Left lobe of liver (tissue), 2 donors: ENCODE measurements at regions not wholly inside any gene's neighbourhood (a gene's known extent, or its start where the extent isn't known, plus 50 kb on each side); places are given as distances from the start of the nearest gene placed in this dataset.
"Not testable (repeated sequence)": the region's sequence is repeated elsewhere in the genome, so short reads cannot be mapped to it uniquely, and the experiment has no call there.

Experiments used
- ATAC-seq: fragments of 200-7000 bp; cut with Tn5 transposase; one replicate; pipeline ENCODE4 v1.9.1; 2020; ENCODE audit warnings: mild to moderate bottlenecking, moderate library complexity
- DNase-seq: peaks from one replicate; pipeline ENCODE4 v3.0.0-alpha.2; 2020; ENCODE audit warnings: low spot score
- donor health status: DM: no; HTN: no; CAD: no; lungs with moderate emphysema.
- donor health status: DM: no; HTN: yes; CAD: no.

DNA sequence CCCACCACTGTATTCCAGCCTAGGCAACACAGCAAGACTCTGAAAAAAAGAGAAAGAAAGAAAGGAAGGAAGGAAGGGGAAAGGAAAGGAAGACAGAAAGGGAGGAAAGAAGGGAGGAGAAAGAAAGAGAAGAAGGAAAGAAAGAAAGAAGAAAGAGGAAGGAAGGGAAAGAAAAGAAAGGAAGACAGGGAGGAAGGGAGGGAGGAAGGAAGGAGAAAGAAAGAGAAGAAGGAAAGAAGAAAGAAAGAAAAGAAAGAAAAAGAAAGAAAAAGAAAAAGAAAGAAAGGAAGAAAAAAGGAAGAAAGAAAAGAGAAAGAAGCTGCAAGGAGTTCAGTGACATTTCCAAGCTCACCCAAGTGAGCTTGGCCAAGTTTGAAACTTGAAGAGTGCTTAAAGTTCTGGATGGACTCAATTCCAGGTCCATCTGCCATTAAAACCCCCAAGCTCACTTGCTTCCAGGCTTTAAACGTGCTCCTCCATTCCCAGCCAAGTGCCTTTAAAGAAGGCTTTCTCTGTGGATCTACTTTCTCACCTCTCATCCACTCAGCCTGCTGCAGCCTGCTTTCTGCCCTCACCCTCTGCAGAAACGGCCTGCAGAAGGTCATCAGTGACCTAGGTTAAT lies 101.5 kb downstream of the VCPKMT start:
- ATAC-seq (no peak), DNase-seq (no peak)

DNA sequence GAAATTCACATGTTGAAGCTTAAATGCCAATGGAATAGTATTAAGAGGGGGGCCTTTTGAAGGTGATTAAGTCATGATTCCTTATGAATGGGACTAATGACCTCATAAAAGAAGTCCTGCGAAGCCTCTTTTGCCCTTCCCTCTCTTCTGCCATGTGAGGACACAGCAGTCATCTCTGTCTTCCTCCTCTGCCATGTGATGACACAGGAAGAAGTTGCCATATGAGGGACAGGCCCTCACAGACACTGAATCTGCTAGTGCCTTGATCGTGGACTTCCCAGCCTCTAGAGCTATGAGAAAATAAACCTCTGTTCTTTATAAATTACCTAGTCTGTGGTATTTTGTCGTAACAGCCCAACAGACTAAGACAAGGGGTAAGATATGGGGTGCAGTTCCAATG lies 100.7 kb downstream of the VCPKMT start:
- ATAC-seq (no peak), DNase-seq (no peak)

DNA sequence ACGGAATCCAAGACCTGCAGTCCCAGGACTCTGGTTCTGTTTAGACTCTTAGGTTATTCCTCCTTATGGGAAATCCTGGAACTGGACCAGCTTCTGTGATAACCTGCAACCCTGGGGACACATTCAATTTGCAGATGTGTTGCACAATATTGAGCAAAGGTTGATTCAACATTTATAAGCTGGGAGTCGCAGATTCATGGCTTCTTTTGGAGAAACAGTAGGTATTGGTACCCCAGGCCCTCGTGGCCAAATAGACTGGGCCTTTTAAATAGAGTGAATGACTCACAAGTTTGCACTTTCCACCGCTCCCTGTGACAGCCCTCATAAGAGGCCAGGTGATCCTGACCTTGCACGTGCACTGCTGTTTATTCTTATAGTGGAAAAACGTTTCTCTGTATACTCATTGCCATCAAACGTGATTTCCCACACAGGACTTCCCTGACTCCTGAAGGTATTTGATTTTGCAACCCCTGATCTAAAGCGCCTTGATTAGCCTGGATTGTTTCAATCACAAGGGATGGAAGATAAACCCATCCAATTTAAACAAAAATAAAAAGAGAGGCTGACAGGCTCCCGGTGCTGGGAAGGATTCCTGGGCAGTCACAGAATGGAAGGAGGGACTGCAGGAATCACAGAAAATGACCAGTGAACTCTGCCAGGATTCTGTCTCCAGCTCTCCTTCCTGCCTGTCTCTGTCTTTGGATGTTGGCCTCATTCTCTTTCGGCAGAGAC lies 98.0 kb downstream of the VCPKMT start:
- DNase-seq (peak; percentile 80), ATAC-seq (peak; percentile 85)

DNA sequence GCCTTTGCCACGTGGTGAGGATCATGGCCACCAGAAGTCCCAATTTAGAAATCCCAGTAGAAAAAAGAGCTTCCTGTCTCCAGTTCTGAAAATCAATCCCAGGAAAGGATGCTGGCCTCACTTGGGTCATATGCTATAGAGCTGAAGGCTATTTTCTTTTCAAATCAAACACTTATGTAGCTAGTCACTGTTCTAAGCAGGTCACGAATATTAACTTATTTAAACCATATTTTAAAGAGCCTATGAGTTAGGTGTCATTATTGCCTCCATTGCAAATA lies 97.5 kb downstream of the VCPKMT start:
- no peak for ATAC-seq

DNA sequence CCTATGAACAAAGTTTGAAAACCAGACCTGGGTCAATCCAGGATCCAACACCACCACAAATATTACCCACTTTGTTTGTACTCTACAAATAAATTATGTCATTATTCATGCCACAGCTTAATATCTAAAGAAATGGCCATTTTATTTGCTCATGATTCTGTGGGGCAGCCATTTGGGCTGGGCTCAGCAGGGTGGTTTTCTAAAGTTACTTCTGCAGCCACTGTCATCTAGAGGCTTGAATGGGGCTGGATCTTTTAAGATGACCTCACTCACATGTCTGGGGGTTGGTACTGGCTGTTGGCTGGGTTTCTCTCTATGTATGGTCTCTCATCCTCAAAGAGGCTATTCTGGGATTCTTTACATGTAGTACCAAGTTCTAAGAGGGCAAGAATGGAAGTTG lies 96.2 kb downstream of the VCPKMT start:
- DNase-seq (no peak), ATAC-seq (no peak)

More for the DNA sequence above, 97.5 kb downstream of the VCPKMT start:
- no peak for DNase-seq

DNA sequence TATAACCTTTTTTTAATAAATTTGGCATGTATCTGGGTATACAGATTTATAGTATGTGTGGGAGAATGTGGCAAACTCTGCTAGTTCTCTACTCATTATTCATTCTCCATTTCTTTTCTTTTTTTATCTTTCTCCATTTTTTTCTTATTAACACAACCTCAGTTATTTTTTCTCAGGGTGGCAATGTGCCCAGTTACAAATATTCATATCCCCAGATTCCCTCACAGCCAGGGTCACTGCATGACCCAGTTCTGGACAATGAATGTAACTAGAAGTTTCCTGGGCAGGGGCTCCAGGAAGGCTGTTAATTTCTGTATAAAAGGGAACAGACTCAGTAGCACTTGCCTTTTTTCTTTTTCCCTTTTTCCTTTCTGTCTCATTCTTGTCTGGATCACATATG lies 95.6 kb downstream of the VCPKMT start:
- ATAC-seq (no peak), DNase-seq (no peak)

DNA sequence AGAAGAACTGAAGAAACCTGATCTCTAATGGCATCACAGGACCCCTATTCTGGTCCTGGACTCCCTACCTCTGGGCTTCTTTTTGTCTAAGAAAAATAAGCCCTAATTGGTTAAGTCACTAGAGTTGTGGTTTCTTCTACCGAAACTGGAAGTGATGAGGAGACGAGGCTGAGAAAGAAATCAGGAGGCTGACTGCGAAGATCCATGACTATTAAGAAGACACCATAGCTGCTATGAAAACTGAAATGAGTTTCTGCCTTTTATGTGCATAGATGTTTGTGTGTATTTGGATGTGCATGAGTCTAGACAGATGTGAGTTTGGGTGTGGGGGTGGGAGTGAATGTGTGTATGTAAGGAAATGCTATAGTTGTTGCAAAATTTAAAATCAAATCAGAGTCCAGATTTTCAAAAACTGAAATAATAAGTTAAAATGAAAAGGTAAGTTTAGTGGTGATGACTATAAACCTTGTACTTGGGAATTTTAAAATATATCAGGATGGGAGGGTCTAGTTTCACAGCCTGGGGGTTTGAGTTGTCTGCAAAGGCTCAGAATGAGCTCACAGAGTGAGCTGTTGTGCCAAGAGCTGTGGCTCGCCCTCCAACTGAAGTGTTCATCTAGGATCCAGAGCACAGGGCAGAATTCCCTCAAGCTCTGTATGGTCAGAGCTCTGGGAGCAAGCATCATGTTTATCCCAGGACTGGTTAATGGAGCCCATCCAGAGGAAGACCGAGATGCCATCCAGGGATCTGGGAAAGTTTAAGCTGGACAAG lies 94.9 kb downstream of the VCPKMT start:
- ATAC-seq, result no peak
- DNase-seq, result no peak

DNA sequence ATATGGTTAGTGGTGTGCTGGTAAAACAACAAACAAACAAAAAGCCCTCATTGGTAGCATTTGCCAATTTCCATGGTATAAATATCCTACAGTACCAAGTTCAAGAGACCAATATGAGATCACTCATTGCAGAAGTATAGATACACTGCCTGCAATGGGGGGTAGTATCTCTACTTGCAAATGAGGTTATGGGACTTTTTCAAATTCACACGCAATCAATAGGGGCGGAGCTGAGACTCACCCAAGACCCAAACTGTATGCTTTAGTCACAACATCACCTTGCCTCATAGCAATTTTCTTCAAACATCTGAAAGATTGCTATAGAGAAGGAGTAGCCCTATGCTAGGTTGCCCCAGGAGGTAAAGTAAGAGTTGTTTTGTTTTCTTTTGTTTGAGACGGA lies 93.7 kb downstream of the VCPKMT start:
- ATAC-seq (no peak), DNase-seq (no peak)

DNA sequence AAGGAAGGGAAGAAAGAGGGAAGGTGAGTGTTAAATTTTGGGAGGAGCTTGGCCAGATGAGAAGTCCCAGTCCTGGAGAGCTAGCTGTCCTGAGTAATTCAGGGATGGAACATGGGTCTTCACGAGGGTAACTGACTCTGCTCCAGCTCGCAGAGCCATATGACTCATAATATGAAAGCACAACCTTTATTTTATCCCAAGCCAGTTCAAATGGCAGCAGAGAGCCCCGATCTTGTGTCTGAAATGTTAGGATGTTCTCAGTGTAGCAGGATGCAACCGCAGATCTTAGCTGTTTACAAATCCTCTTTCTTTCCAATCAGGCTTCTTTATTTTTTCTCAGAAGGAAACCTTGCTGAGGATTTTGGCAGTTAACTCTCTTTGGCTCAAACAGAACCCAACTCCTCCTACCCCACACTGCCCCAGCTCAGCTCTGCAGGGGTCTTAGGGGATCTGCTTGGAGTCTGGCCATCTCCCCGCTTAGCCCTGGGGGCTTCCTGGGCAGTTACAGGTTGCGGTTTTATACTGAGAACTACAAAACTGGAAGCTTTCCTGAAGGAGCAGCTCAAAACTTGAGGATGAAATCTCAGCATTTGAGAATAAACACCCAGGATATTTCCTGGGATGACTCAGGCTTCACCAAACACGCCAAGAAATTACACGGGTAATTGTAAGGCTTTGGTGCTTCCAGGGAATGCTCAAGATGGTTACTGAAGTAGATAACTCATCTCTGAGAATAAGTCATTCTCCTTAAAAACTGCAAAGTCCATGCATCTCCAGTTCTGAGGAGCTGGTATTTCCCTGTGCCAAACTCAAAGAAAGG lies 92.5 kb downstream of the VCPKMT start:
- ATAC-seq, result no peak

DNA sequence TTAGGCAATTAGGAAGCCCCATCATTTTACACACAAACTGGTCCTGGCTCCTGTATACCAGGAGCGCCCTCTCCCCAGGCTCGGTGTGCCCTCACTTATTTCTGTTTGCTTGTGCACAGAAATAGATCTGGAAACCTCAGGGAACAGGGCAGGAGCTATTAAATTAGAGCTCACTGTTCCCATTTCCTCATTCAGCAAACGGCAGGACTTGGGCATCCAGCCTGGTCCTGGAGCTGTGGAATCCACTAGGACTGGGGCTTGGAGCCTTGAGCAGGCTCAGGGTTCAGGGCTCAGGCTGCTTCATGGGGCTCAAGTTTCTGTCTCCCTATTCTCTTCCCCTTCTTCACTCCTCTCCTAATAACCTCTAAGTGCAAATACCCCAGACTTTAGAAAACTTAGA lies 91.3 kb downstream of the VCPKMT start:
- DNase-seq, result no peak
- ATAC-seq, result no peak

More for the DNA sequence above, 92.5 kb downstream of the VCPKMT start:
- no peak for DNase-seq

DNA sequence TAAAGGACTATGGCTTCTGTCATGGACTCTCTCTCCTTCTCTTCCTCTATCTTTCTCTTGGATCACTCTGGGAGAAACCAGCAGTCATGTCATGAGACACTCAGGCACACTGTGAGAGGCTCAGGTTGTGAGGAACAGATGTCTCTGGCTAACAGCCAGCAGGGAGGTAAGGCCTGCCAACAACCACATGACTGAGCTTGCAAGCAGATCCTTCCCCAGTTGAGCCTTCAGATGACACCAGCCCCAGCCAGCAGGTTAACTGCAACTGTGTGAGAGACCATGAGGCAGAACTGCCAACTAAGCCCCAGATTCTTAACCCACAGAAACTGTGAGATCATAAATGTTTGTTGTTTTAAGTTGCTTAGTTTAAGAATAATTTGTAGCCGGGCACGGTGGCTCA lies 90.6 kb downstream of the VCPKMT start:
- ATAC-seq (no peak), DNase-seq (no peak)

DNA sequence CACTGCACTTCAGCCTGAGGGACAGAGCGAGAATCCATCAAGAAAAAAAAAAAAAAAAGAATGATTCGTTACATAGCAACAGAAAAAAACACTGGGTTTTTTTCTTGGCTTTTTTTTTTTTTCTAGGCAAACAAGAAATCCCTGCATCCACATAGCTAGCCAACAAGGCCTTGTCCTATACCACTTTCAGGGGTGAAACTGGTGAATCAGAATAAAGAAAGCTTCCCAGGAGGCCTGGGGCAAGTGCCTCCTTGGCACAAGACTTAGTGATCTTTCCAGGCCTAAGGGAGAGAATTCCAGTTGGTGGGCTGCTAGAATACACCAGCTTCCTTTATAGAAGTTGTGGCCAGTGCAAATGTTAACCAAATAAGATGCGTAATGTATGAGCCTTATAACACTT lies 90.0 kb downstream of the VCPKMT start:
- DNase-seq, result no peak

DNA sequence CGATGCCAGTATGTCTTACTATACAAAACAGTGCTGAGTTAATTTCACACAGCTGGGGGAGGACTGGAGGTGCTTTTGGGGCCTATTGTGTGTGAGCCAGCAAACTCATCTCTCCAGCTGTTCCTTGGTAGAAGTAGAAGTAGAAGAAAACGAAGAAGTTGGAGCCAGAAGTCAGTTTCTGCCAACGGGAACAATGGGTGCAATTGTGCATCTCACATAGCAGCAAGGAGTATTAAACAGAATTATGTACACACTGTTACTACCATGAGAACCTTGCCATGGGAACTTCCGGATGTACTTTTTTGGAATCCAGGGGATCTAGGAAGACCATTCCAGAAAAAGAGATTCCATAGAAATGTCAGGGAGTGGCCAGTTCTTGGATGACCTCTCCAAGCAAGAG lies 88.6 kb downstream of the VCPKMT start:
- DNase-seq, result no peak
- no peak for ATAC-seq

More for the DNA sequence above, 90.0 kb downstream of the VCPKMT start:
- no peak for ATAC-seq

DNA sequence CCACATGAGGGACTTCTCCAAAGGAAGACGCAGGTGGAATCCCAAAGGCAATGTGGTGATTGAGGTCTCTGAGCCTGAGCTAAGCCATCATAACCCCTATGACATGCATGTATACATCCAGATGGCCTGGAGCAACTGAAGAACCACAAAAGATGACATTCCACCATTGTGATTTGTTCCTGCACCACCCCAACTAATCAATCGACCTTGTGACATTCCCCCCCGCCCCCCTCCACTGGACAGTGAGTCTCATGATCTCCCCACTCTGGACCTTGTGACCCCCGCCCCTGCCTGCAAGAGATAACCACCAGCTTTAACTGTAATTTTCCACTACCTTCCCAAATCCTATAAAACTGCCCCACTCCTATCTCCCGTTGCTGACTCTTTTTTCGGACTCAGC lies 87.9 kb downstream of the VCPKMT start:
- ATAC-seq, result no peak
- no peak for DNase-seq

DNA sequence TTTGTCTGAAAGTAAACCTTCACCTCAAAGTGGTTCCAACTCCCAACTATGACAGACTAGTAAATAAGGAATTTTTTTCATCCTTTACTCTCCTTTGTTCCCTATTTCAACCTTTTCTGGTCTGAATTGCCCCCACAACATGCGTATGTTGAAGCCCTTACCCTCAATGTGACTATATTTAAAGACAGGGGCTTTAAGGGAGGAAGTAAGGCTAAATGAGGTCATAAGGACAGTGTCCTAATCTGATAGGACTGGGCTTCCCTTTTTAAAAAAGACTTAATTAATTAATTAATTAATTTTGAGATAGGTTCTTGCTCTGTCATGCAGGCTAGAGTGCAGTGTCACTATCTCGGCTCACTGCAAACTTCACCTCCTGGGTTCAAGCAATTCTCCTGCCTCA lies 86.3 kb downstream of the VCPKMT start:
- no peak for DNase-seq
- ATAC-seq, result no peak

DNA sequence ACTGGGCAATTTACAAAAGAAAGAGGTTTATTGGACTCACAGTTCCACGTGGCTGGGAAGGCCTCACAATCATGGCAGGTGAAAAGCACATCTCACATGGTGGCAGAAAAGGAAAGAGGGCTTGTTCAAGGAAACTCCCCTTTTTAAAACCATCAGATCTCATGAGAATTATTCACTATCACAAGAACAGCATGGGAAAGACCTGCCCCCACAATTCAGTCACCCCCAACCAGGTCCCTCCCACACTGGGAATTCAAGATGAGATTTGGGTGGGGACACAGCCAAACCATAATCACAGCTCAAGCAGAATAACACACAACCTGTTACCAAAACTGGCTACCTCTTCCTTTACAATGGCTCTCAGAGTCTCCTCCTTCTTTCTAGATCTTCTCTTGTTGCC lies 85.5 kb downstream of the VCPKMT start:
- not testable (repeated sequence) for DNase-seq, ATAC-seq

DNA sequence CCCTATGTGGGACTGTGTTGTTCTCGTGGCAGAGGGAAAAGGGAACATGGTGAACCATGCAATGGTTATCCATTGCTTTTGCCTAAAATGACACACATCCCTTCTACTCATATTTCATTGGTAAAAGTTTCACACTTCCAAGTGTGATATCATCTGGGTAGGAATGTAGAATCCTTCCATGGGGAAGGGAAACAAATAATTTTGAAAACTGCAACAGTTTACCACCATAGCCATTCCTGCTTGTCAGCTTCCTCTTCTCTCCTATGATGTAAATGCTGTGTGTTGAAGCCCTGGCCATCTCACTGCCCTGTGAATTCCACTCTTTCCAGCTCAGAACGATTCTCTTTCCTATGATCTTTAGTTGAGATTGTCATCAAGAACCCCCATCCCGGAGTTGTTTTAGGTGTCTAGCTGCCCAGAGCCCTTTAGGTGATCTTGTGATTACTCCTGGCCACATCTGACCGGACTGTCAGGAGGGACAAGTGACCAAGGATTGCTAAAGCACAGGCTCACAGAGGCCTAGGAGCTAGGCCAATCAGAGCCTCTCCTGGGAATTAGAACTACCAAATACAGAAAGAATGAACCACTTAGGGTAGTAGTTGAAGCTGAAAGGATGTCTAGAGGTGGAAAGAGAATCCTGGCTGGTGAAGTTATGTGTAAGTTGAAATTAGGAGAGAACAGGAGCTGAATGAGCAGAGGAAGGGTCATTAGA lies 84.6 kb downstream of the VCPKMT start:
- no peak for DNase-seq
- ATAC-seq, result no peak

DNA sequence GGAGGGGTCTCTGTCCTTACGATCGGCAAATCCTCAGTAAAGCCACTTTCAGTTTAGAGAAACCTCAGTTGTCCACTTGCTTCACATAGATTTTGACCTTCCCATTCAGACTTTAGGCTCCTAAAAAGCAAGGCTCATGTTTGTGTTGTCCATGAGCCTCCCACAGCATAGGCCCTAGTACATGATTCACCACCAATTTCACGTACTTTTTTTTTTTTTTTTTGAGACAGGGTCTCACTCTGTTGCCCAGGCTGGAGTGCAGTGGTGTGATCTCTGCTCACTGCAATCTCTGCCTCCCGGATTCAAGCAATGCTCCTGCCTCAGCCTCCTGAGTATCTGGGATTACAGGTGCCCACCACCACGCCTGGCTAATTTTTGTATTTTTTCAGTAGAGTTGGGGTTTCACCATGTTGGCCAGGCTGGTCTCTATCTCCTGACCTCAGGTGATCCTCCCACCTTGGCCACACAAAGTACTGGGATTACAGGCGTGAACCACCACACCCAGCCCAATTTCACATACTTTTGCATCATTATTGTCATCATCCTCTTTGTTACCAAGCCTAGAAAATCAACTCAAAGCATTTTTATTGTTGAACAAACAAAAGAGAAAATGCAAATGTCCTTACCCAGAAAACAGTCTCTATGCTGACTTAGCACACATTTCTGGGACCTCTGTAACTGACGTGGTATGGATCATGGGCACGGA lies 83.8 kb downstream of the VCPKMT start:
- not testable (repeated sequence) for DNase-seq, ATAC-seq

DNA sequence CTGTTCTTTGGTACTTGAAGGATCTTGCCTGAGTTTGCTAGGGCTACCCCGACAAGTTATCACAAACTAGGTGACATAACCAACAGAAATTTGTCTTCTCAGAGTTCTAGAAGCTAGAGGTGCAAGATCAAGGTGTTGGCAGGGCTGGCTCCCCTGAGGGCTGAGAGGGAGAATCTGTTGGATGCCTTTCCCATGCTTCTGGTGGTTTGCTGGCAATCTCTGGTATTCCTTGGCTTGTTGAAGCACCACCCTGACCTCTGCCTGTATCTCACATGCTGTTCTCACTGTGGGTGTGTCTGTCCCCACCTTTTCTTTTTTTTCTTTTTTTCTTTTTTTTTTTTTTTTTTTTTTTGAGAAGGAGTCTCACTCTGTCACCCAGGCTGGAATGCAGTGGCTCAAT lies 81.2 kb downstream of the VCPKMT start:
- ATAC-seq, result no peak
- no peak for DNase-seq

DNA sequence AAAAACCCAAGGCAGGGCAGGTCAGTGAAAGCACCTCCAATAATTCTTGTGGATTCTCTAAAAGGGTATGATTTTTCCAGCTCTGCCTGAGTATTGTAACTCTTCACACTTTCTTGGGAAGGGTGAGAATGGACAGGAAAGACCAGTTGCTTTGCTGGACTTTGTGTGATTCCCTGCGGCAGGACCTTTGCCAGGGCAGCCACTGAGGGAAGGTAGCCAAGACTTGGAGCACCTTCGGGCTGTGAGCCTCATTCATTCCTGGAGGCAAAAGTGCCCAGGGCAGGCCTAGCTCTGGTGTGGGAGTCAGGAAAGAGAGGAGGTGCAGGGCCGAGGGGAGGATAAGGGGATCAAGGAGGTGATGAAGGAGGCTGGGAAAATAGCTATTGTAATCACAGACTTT lies 80.2 kb downstream of the VCPKMT start:
- peak; percentile 76 for DNase-seq
- peak; percentile 62 for ATAC-seq
